Ovary (tissue), 3 donors: ENCODE measurements at regions not wholly inside any gene's neighbourhood (a gene's known extent, or its start where the extent isn't known, plus 50 kb on each side); places are given as distances from the start of the nearest gene placed in this dataset.

ENCODE experiments used
- POLR2A ChIP-seq: fragments of 450-650 bp; IDR thresholded peaks from one replicate; pipeline ENCODE4 v1.6.1; 2017; ENCODE audit warnings: antibody characterized with exemption, mild to moderate bottlenecking, moderate library complexity
- TF ChIP-seq, protein P1 (sequence below), 3 donors: fragments of 450-650 bp in 2 of 3; fragments of 200-600 bp in 1 of 3; IDR thresholded peaks; one replicate each; pipeline versions ENCODE4 v1.5.1 to v1.8.0; 2016 to 2022; ENCODE audit warnings: antibody characterized with exemption in 3 of 3, mild to moderate bottlenecking in 1 of 3
- donor health status: DM: no; HTN: no; CAD: no.

DNA sequence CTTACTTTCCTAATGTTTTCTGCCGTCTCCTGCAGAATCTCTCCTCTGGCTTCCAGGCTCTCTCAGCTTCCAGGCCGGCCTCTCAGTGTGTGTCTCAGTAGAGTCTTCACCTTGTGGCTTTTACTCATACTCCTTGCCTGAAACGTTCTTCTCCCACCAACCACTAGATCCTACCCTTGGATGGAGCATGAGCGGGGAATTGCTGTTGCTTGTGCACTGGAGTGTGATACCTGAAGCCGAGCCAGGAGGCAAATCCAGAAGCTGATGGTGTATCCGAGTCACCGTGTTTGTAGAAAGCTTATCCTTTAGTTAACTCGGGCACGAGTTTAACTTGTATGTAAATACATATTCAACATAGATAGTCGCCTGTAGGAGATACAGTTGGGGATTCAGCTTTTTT, 285.0 kb upstream of the C2CD4B start:
- no peak for TF ChIP-seq POLR2A
- TF ChIP-seq, protein P1, sequence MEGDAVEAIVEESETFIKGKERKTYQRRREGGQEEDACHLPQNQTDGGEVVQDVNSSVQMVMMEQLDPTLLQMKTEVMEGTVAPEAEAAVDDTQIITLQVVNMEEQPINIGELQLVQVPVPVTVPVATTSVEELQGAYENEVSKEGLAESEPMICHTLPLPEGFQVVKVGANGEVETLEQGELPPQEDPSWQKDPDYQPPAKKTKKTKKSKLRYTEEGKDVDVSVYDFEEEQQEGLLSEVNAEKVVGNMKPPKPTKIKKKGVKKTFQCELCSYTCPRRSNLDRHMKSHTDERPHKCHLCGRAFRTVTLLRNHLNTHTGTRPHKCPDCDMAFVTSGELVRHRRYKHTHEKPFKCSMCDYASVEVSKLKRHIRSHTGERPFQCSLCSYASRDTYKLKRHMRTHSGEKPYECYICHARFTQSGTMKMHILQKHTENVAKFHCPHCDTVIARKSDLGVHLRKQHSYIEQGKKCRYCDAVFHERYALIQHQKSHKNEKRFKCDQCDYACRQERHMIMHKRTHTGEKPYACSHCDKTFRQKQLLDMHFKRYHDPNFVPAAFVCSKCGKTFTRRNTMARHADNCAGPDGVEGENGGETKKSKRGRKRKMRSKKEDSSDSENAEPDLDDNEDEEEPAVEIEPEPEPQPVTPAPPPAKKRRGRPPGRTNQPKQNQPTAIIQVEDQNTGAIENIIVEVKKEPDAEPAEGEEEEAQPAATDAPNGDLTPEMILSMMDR (IDR thresholded peaks at IDR 0.05), result no peak
